ENCODE measurements at regions not wholly inside any gene's neighbourhood (a gene's known extent, or its start where the extent isn't known, plus 50 kb on each side); places are given as distances from the start of the nearest gene placed in this dataset.

GRCh38 chr1:43034778-43035177 is 76.1 kb upstream of the SLC2A1 start:
- Histone ChIP-seq H3K4me1 (ENCODE audit: low read length) (no peaks in the 10 kb centered on the region), H4K20me1 (ENCODE audit: insufficient read depth, low read length) (no peaks in the 10 kb centered on the region), H3K9me2 (replicated peaks; ENCODE audit: insufficient read depth, low read length) (no peaks in the 10 kb centered on the region), H3K79me2 (ENCODE audit: low read length) (no peaks in the 10 kb centered on the region), H2AFZ (ENCODE audit: low read length) (no peak overlapping the region), H3K4me3 (ENCODE audit: low read length) (no peak overlapping the region), H3F3A (ENCODE audit: insufficient read depth, low read length) (no peaks in the 10 kb centered on the region), H3K9ac (ENCODE audit: low read length) (no peak overlapping the region), H3K27ac (ENCODE audit: low read length) (no peak overlapping the region), H3K27me3 (replicated peaks; ENCODE audit: insufficient read depth, low read length) (no peaks in the 10 kb centered on the region), H3K36me3 (replicated peaks; ENCODE audit: insufficient read depth, low read length) (no peaks in the 10 kb centered on the region), H3K9me3 (replicated peaks; ENCODE audit: insufficient read depth, low read length) (no peaks in the 10 kb centered on the region), H3K4me2 (ENCODE audit: low read depth, low read length) (no peak overlapping the region)
- no peak for DNase-seq
- TF ChIP-seq EZH2 (optimal IDR thresholded peaks at IDR 0.05; ENCODE audit: low read depth, low read length) = no peak
- TF ChIP-seq CTCF (IDR thresholded peaks at IDR 0.05; ENCODE audit: low read length) = no peak

- Histone ChIP-seq H3F3A (ENCODE audit: insufficient read depth, low read length) (no peaks in the 10 kb centered on the region), H3K4me1 (ENCODE audit: low read length) (no peaks in the 10 kb centered on the region), H3K4me2 (ENCODE audit: low read depth, low read length) (no peak overlapping the region), H4K20me1 (ENCODE audit: insufficient read depth, low read length) (no peaks in the 10 kb centered on the region), H3K4me3 (ENCODE audit: low read length) (no peak overlapping the region), H3K9me2 (replicated peaks; ENCODE audit: insufficient read depth, low read length) (no peaks in the 10 kb centered on the region), H3K79me2 (ENCODE audit: low read length) (no peaks in the 10 kb centered on the region), H3K36me3 (replicated peaks; ENCODE audit: insufficient read depth, low read length) (no peaks in the 10 kb centered on the region), H3K27me3 (replicated peaks; ENCODE audit: insufficient read depth, low read length) (no peaks in the 10 kb centered on the region), H3K27ac (ENCODE audit: low read length) (no peak overlapping the region), H3K9ac (ENCODE audit: low read length) (no peak overlapping the region), H3K9me3 (replicated peaks; ENCODE audit: insufficient read depth, low read length) (no peaks in the 10 kb centered on the region), H2AFZ (ENCODE audit: low read length) (no peak overlapping the region)
- TF ChIP-seq EZH2phosphoT487 (IDR thresholded peaks at IDR 0.05; ENCODE audit: low read length) = no peak
- no peak for TF ChIP-seq EZH2 (optimal IDR thresholded peaks at IDR 0.05; ENCODE audit: low read depth, low read length)
- no peak for TF ChIP-seq CTCF (IDR thresholded peaks at IDR 0.05; ENCODE audit: low read length)
- no peak for DNase-seq
Measured at GRCh38 chr1:43034195-43034658, 75.6 kb upstream of the SLC2A1 start.

GRCh38 chr1:43031316-43032203 is 72.9 kb upstream of the SLC2A1 start:
- Histone ChIP-seq H3K4me1 (ENCODE audit: low read length) (no peaks in the 10 kb centered on the region), H3K27ac (ENCODE audit: low read length) (no peak overlapping the region), H4K20me1 (ENCODE audit: insufficient read depth, low read length) (no peaks in the 10 kb centered on the region), H3K9ac (ENCODE audit: low read length) (no peak overlapping the region), H3K79me2 (ENCODE audit: low read length) (no peaks in the 10 kb centered on the region), H3K4me2 (ENCODE audit: low read depth, low read length) (no peak overlapping the region), H3K9me3 (replicated peaks; ENCODE audit: insufficient read depth, low read length) (no peaks in the 10 kb centered on the region), H3K4me3 (ENCODE audit: low read length) (no peak overlapping the region), H3F3A (ENCODE audit: insufficient read depth, low read length) (no peaks in the 10 kb centered on the region), H3K27me3 (replicated peaks; ENCODE audit: insufficient read depth, low read length) (no peaks in the 10 kb centered on the region), H2AFZ (ENCODE audit: low read length) (no peak overlapping the region), H3K36me3 (replicated peaks; ENCODE audit: insufficient read depth, low read length) (no peaks in the 10 kb centered on the region), H3K9me2 (replicated peaks; ENCODE audit: insufficient read depth, low read length) (no peaks in the 10 kb centered on the region)
- no peak for DNase-seq
- TF ChIP-seq EZH2 (optimal IDR thresholded peaks at IDR 0.05; ENCODE audit: low read depth, low read length) (no peak), CTCF (IDR thresholded peaks at IDR 0.05; ENCODE audit: low read length) (no peak), EZH2phosphoT487 (IDR thresholded peaks at IDR 0.05; ENCODE audit: low read length) (no peak)
